ENCODE measurements at regions not wholly inside any gene's neighbourhood (a gene's known extent, or its start where the extent isn't known, plus 50 kb on each side); places are given as distances from the start of the nearest gene placed in this dataset.

DNA sequence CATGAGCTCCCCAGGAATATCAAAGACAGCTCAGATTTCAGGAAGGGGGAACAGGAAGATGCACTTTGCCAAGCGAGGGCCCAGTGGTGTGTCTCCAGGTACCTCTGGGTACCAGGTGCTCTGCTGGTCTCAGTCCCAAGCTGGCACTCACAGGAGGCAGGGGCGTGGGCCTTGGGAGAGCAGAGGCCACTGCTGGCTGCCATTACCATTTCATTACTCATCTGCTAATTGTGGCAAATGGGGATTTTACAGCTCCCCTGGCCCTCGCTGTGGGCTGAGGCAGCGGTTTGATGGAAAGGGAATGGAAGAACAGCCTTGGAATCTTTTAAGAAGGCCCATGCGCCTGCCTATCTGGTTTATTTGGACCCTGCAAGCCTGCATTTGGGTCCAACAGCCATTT, 192.0 kb upstream of the NAV2 start:
- TF ChIP-seq MYC (IDR thresholded peaks at IDR 0.05; ENCODE audit: low read depth, low read length) (no peak), MYC (CRISPR knock-in tag; IDR thresholded peaks at IDR 0.05; ENCODE audit: borderline replicate concordance, low read depth) (no peak), EZH2 (IDR thresholded peaks at IDR 0.05; ENCODE audit: borderline replicate concordance, low read depth, low read length) (no peak), CHD2 (IDR thresholded peaks at IDR 0.05; ENCODE audit: low read depth, low read length) (no peak), SMC3 (conservative IDR thresholded peaks at IDR 0.05; ENCODE audit: insufficient read depth, low read depth, low read length) (no peak), ZNF316 (IDR thresholded peaks at IDR 0.05) (no peak), E2F8 (IDR thresholded peaks at IDR 0.05; ENCODE audit: low read depth, partially characterized antibody) (no peak), MEF2A (IDR thresholded peaks at IDR 0.05; ENCODE audit: control insufficient read depth, low read depth, low read length) (no peak), SREBF2 (CRISPR knock-in tag; IDR thresholded peaks at IDR 0.05) (no peak), FOXP1 (CRISPR knock-in tag; IDR thresholded peaks at IDR 0.05) (no peak), ZKSCAN1 (IDR thresholded peaks at IDR 0.05; ENCODE audit: low read depth, low read length) (no peak), ZNF121 (CRISPR knock-in tag; conservative IDR thresholded peaks at IDR 0.05) (no peak), HDAC2 (IDR thresholded peaks at IDR 0.05) (no peak), GABPA (tag; conservative IDR thresholded peaks at IDR 0.05; ENCODE audit: low read depth) (no peak)
- TF ChIP-seq, protein P1, sequence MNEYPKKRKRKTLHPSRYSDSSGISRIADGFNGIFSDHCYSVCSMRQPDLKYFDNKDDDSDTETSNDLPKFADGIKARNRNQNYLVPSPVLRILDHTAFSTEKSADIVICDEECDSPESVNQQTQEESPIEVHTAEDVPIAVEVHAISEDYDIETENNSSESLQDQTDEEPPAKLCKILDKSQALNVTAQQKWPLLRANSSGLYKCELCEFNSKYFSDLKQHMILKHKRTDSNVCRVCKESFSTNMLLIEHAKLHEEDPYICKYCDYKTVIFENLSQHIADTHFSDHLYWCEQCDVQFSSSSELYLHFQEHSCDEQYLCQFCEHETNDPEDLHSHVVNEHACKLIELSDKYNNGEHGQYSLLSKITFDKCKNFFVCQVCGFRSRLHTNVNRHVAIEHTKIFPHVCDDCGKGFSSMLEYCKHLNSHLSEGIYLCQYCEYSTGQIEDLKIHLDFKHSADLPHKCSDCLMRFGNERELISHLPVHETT (CRISPR knock-in tag; conservative IDR thresholded peaks at IDR 0.05 in 1 of 2, IDR thresholded peaks at IDR 0.05 in 1 of 2): no peak
